ENCODE measurements at regions not wholly inside any gene's neighbourhood (a gene's known extent, or its start where the extent isn't known, plus 50 kb on each side); places are given as distances from the start of the nearest gene placed in this dataset.

DNA sequence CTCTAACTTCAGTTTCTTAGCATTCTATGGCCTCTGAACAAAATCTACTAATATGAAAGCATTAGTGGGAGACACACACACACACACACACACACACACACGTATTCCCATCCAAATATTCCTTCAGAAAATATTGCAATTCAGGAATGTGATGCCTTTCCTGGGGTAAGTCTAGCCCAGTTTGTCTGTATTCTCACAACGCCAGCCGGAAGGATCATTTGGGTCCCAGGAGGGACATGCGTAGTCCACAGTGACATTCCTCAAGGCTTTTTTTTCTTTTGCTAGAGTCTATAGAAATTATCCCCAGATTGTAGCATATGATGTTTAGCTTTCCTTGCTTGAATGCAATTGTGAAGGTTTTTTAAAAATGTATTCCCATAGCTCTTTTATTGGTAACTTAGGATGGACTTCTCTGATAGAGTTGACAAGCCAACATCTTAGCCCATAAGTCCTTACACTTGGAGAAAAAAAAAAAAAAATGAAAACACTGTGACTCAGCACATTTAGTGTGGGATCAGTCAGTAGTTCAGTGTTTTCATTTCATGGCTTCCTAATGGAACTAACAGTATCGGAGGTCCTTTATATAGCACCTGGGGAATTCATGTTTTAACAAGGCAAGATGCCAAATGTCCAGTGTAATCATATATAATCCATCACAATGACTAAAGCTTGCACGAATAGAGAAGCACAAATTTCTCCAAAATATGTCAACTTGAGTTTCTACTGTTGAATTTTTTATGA, 316.5 kb downstream of the DIRAS2 start:
- DNase-seq (ENCODE audit: low read depth, low spot score) = no peak
- H3K27ac ChIP-seq (ENCODE audit: low read depth, low read length) = no peak overlapping the region

More for the DNA sequence above, 316.5 kb downstream of the DIRAS2 start:
- H3K4me1 ChIP-seq (ENCODE audit: control insufficient read depth in 1 of 2, insufficient read depth in 2 of 2, low read length in 2 of 2) = no peaks in the 10 kb centered on the region
- no TSS peak for BruUV-seq (replicated peaks)
- H3K9me3 ChIP-seq (ENCODE audit: control insufficient read depth in 1 of 2, insufficient read depth in 1 of 2, low read depth in 1 of 2, low read length in 2 of 2) = no peaks in the 10 kb centered on the region
- H3K36me3 ChIP-seq (ENCODE audit: control insufficient read depth in 1 of 2, insufficient read depth in 2 of 2, low read length in 2 of 2) = no peaks in the 10 kb centered on the region
- no peaks in the 10 kb centered on the region for H3K27me3 ChIP-seq (ENCODE audit: insufficient read depth, low read length)
- RAD21 ChIA-PET (ENCODE audit: low non-redundant PET in 1 of 2, low total read pairs in 2 of 2, uncharacterized antibody in 2 of 2, unreplicated experiment in 2 of 2) = no interaction called here
- POLR2A ChIA-PET = no interaction called here
- intact Hi-C loops (cut with micrococcal nuclease) = no loop called here
- CTCF ChIA-PET = no interaction called here
- H3K4me3 ChIP-seq (replicated peaks in 1 of 2; ENCODE audit: low read depth in 1 of 2, low read length in 2 of 2) = no peak overlapping the region
- no peaks in the 10 kb centered on the region for H3K9me2 ChIP-seq (ENCODE audit: insufficient read depth)
- no peak overlapping the region for H2AFZ ChIP-seq (ENCODE audit: low read depth, low read length, poor library complexity, severe bottlenecking)
- H3K4me2 ChIP-seq (ENCODE audit: low read length) = no peak overlapping the region
- H4K20me1 ChIP-seq (ENCODE audit: insufficient read depth) = no peaks in the 10 kb centered on the region
- H3K79me2 ChIP-seq (ENCODE audit: insufficient read depth, low read length) = no peaks in the 10 kb centered on the region
- TF ChIP-seq RAD21 (IDR thresholded peaks at IDR 0.05; ENCODE audit: low read depth) (no peak), EZH2 (IDR thresholded peaks at IDR 0.05) (no peak), ELF1 (IDR thresholded peaks at IDR 0.05; ENCODE audit: borderline replicate concordance, low read depth) (no peak), ZNF274 (IDR thresholded peaks at IDR 0.05; ENCODE audit: low read depth, low read length) (no peak), TCF7L2 (IDR thresholded peaks at IDR 0.05; ENCODE audit: borderline replicate concordance, extremely low read depth, insufficient read depth, insufficient read length) (no peak), EGR1 (IDR thresholded peaks at IDR 0.05; ENCODE audit: low read depth) (no peak), YY1 (IDR thresholded peaks at IDR 0.05; ENCODE audit: extremely low read depth, insufficient replicate concordance, low read depth, low read length) (no peak), FOSL1 (IDR thresholded peaks at IDR 0.05; ENCODE audit: low read depth) (no peak), POLR2AphosphoS5 (IDR thresholded peaks at IDR 0.05; ENCODE audit: low read depth, low read length) (no peak), SIN3A (IDR thresholded peaks at IDR 0.05; ENCODE audit: low read depth) (no peak), CBX3 (IDR thresholded peaks at IDR 0.05; ENCODE audit: low read depth) (no peak), ZFX (IDR thresholded peaks at IDR 0.05) (no peak), JUND (IDR thresholded peaks at IDR 0.05) (no peak), CEBPB (IDR thresholded peaks at IDR 0.05; ENCODE audit: low read depth) (no peak)
- TF ChIP-seq, protein P1, sequence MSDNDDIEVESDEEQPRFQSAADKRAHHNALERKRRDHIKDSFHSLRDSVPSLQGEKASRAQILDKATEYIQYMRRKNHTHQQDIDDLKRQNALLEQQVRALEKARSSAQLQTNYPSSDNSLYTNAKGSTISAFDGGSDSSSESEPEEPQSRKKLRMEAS (IDR thresholded peaks at IDR 0.05) = no peak
- TF ChIP-seq, protein P2, sequence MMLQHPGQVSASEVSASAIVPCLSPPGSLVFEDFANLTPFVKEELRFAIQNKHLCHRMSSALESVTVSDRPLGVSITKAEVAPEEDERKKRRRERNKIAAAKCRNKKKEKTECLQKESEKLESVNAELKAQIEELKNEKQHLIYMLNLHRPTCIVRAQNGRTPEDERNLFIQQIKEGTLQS (IDR thresholded peaks at IDR 0.05) = no peak
- TF ChIP-seq, protein P3, sequence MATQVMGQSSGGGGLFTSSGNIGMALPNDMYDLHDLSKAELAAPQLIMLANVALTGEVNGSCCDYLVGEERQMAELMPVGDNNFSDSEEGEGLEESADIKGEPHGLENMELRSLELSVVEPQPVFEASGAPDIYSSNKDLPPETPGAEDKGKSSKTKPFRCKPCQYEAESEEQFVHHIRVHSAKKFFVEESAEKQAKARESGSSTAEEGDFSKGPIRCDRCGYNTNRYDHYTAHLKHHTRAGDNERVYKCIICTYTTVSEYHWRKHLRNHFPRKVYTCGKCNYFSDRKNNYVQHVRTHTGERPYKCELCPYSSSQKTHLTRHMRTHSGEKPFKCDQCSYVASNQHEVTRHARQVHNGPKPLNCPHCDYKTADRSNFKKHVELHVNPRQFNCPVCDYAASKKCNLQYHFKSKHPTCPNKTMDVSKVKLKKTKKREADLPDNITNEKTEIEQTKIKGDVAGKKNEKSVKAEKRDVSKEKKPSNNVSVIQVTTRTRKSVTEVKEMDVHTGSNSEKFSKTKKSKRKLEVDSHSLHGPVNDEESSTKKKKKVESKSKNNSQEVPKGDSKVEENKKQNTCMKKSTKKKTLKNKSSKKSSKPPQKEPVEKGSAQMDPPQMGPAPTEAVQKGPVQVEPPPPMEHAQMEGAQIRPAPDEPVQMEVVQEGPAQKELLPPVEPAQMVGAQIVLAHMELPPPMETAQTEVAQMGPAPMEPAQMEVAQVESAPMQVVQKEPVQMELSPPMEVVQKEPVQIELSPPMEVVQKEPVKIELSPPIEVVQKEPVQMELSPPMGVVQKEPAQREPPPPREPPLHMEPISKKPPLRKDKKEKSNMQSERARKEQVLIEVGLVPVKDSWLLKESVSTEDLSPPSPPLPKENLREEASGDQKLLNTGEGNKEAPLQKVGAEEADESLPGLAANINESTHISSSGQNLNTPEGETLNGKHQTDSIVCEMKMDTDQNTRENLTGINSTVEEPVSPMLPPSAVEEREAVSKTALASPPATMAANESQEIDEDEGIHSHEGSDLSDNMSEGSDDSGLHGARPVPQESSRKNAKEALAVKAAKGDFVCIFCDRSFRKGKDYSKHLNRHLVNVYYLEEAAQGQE (IDR thresholded peaks at IDR 0.05; ENCODE audit: low read depth) = no peak
- TF ChIP-seq, protein P4, sequence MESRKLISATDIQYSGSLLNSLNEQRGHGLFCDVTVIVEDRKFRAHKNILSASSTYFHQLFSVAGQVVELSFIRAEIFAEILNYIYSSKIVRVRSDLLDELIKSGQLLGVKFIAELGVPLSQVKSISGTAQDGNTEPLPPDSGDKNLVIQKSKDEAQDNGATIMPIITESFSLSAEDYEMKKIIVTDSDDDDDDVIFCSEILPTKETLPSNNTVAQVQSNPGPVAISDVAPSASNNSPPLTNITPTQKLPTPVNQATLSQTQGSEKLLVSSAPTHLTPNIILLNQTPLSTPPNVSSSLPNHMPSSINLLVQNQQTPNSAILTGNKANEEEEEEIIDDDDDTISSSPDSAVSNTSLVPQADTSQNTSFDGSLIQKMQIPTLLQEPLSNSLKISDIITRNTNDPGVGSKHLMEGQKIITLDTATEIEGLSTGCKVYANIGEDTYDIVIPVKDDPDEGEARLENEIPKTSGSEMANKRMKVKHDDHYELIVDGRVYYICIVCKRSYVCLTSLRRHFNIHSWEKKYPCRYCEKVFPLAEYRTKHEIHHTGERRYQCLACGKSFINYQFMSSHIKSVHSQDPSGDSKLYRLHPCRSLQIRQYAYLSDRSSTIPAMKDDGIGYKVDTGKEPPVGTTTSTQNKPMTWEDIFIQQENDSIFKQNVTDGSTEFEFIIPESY (IDR thresholded peaks at IDR 0.05; ENCODE audit: extremely low read depth, insufficient replicate concordance, low read length) = no peak
- no peak for ATAC-seq
- no peak overlapping the region for H3K9ac ChIP-seq (ENCODE audit: low read length)
